Testis (tissue), 2 donors: ENCODE measurements at regions not wholly inside any gene's neighbourhood (a gene's known extent, or its start where the extent isn't known, plus 50 kb on each side); places are given as distances from the start of the nearest gene placed in this dataset.

Experiments used
- POLR2A ChIP-seq: fragments of 450-650 bp; IDR thresholded peaks from one replicate; pipeline ENCODE4 v1.6.1; 2017; ENCODE audit warnings: antibody characterized with exemption, mild to moderate bottlenecking, moderate library complexity
- TF ChIP-seq, protein P1 (sequence below), 3 experiments: fragments of 450-650 bp in 2 of 3; fragments of 200-600 bp in 1 of 3; sonication (generic) in 1 of 3; IDR thresholded peaks; one replicate each; pipeline ENCODE4 v1.5.1; 2016 to 2019; ENCODE audit warnings: antibody characterized with exemption in 3 of 3, mild to moderate bottlenecking in 2 of 3, moderate library complexity in 1 of 3

DNA sequence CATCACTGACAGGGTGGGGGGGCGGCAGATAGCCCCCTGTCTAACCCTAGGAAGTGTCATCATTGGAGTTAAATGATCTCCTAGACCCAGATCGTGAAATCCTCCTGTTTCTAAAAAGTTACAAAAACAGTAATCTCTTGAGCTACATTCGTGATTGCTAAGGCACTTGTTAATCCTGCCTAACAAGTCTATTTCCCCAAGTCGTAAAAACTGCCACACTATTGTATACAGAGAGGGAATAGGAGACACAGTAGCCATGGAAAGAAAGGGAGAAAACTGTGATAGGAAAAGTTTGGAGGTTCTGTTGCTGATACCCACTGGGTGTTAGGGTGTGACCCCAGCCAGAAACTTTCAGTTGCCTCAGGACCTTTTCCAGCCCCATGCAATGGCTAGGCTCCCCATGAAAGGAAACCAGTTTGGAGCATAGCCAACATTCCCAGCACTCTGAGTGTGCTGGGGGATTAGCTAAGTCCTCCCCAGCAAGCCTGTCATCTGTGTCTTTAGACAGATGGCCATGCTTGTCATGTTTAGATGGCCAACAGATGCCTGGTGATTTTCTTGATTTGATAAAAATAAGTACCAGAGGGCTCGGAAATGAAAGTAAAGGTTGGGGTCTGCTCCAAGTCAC is 63.3 kb upstream of the ANXA10 start:
- TF ChIP-seq, protein P1, sequence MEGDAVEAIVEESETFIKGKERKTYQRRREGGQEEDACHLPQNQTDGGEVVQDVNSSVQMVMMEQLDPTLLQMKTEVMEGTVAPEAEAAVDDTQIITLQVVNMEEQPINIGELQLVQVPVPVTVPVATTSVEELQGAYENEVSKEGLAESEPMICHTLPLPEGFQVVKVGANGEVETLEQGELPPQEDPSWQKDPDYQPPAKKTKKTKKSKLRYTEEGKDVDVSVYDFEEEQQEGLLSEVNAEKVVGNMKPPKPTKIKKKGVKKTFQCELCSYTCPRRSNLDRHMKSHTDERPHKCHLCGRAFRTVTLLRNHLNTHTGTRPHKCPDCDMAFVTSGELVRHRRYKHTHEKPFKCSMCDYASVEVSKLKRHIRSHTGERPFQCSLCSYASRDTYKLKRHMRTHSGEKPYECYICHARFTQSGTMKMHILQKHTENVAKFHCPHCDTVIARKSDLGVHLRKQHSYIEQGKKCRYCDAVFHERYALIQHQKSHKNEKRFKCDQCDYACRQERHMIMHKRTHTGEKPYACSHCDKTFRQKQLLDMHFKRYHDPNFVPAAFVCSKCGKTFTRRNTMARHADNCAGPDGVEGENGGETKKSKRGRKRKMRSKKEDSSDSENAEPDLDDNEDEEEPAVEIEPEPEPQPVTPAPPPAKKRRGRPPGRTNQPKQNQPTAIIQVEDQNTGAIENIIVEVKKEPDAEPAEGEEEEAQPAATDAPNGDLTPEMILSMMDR (IDR thresholded peaks at IDR 0.05): no peak
- no peak for TF ChIP-seq POLR2A
